Peyer's patch (tissue), 4 donors: ENCODE measurements at regions not wholly inside any gene's neighbourhood (a gene's known extent, or its start where the extent isn't known, plus 50 kb on each side); places are given as distances from the start of the nearest gene placed in this dataset.

Experiments
- CTCF ChIP-seq, 6 experiments: fragments of 450-650 bp in 4 of 6; fragments of 200-600 bp in 2 of 6; sonication (generic) in 1 of 6; IDR thresholded peaks; one replicate each; pipeline ENCODE4 v1.5.1; 2017 to 2019; ENCODE audit warnings: antibody characterized with exemption in 6 of 6, mild to moderate bottlenecking in 3 of 6, moderate library complexity in 1 of 6
- POLR2A ChIP-seq, 2 donors: fragments of 450-650 bp; IDR thresholded peaks; one replicate each; pipeline ENCODE4 v1.5.1; 2017; ENCODE audit warnings: antibody characterized with exemption in 2 of 2, mild to moderate bottlenecking in 2 of 2, moderate library complexity in 2 of 2

- TF ChIP-seq CTCF (IDR thresholded peaks at IDR 0.05) (no peak), POLR2A (IDR thresholded peaks at IDR 0.05) (no peak)
Measured at GRCh38 chr10:121104476-121105111, 253.4 kb downstream of the WDR11 start.
